Liver (tissue), 8 donors: ENCODE measurements at regions not wholly inside any gene's neighbourhood (a gene's known extent, or its start where the extent isn't known, plus 50 kb on each side); places are given as distances from the start of the nearest gene placed in this dataset.
A peak's percentile ranks its signal among the peaks of the same experiment; 100 is the strongest.

Experiments used
- DNase-seq: peaks from one replicate; pipeline ENCODE4 v3.0.0-alpha.2; 2017; ENCODE audit warnings: low spot score
- H3K27ac ChIP-seq, 2 donors: one replicate each; pipeline ENCODE4 v1.7.0; 2013; ENCODE audit warnings: inconsistent platforms in 2 of 2, low read length in 2 of 2, control low read depth in 1 of 2, low read depth in 1 of 2, mild to moderate bottlenecking in 1 of 2
- H3K27me3 ChIP-seq, 4 donors: one replicate each; pipeline versions ENCODE4 v1.6.1 to v1.7.0; 2013; ENCODE audit warnings: low read length in 3 of 4, inconsistent platforms in 1 of 4, mild to moderate bottlenecking in 1 of 4, moderate library complexity in 1 of 4; ENCODE audit not compliant: control insufficient read depth in 4 of 4, insufficient read depth in 4 of 4
- H3K36me3 ChIP-seq, 4 donors: one replicate each; pipeline versions ENCODE4 v1.6.1 to v1.7.0; 2013; ENCODE audit warnings: low read length in 3 of 4, mild to moderate bottlenecking in 3 of 4, low read depth in 1 of 4, moderate library complexity in 1 of 4; ENCODE audit not compliant: control insufficient read depth in 4 of 4, insufficient read depth in 3 of 4
- H3K4me1 ChIP-seq, 4 donors: one replicate each; pipeline versions ENCODE4 v1.6.1 to v1.7.0; 2013; ENCODE audit warnings: low read length in 3 of 4, mild to moderate bottlenecking in 3 of 4, moderate library complexity in 1 of 4; ENCODE audit not compliant: control insufficient read depth in 4 of 4, insufficient read depth in 4 of 4
- H3K4me3 ChIP-seq, 3 donors: one replicate each; pipeline versions ENCODE4 v1.6.1 to v1.7.0; 2013; ENCODE audit warnings: low read length in 3 of 3, control low read depth in 1 of 3, low read depth in 1 of 3, mild to moderate bottlenecking in 1 of 3
- H3K9ac ChIP-seq, 2 donors: one replicate each; pipeline ENCODE4 v1.7.0; 2013; ENCODE audit warnings: low read length in 2 of 2, mild to moderate bottlenecking in 2 of 2, moderate library complexity in 2 of 2, control low read depth in 1 of 2, low read depth in 1 of 2
- H3K9me3 ChIP-seq, 4 donors: one replicate each; pipeline versions ENCODE4 v1.6.1 to v1.7.0; 2013; ENCODE audit warnings: low read length in 3 of 4; ENCODE audit not compliant: control insufficient read depth in 4 of 4
- ATF3 ChIP-seq: IDR thresholded peaks from 2 replicates; pipeline ENCODE4 v1.6.1; 2016; ENCODE audit warnings: antibody characterized with exemption
- CTCF ChIP-seq: fragments of 150-350 bp; IDR thresholded peaks from 2 replicates; pipeline ENCODE4 v1.5.1; 2017; ENCODE audit warnings: improper control_type of control experiment, low read depth, low read length; ENCODE audit not compliant: missing input control
- EGR1 ChIP-seq, 2 donors: IDR thresholded peaks; 2 replicates each; pipeline ENCODE4 v1.6.1; 2016 to 2018; ENCODE audit warnings: antibody characterized with exemption in 2 of 2, low read depth in 2 of 2
- FOXA1 ChIP-seq: IDR thresholded peaks from 2 replicates; pipeline ENCODE4 v1.6.1; 2016; ENCODE audit warnings: antibody characterized with exemption
- FOXA2 ChIP-seq: IDR thresholded peaks from 2 replicates; pipeline ENCODE4 v1.6.1; 2016; ENCODE audit warnings: antibody characterized with exemption
- GABPA ChIP-seq, 2 donors: IDR thresholded peaks in 1 of 2; conservative IDR thresholded peaks in 1 of 2; 2 replicates each; pipeline ENCODE4 v1.6.1; 2016; ENCODE audit warnings: antibody characterized with exemption in 2 of 2, mild to moderate bottlenecking in 1 of 2, moderate library complexity in 1 of 2
- HNF4A ChIP-seq, 2 donors: conservative IDR thresholded peaks; 2 replicates each; pipeline ENCODE4 v1.6.1; 2016; ENCODE audit warnings: antibody characterized with exemption in 2 of 2, mild to moderate bottlenecking in 2 of 2
- HNF4G ChIP-seq: IDR thresholded peaks from 2 replicates; pipeline ENCODE4 v1.6.1; 2016; ENCODE audit warnings: antibody characterized with exemption
- JUND ChIP-seq, 2 donors: IDR thresholded peaks; 2 replicates each; pipeline ENCODE4 v1.6.1; 2016; ENCODE audit warnings: antibody characterized with exemption in 2 of 2
- MAX ChIP-seq: IDR thresholded peaks from 2 replicates; pipeline ENCODE4 v1.6.1; 2016; ENCODE audit warnings: antibody characterized with exemption
- NR2F2 ChIP-seq: IDR thresholded peaks from 2 replicates; pipeline ENCODE4 v1.6.1; 2016; ENCODE audit warnings: antibody characterized with exemption
- RAD21 ChIP-seq, 2 donors: IDR thresholded peaks; 2 replicates each; pipeline ENCODE4 v1.6.1; 2016; ENCODE audit warnings: antibody characterized with exemption in 2 of 2, mild to moderate bottlenecking in 2 of 2
- REST ChIP-seq: IDR thresholded peaks from 2 replicates; pipeline ENCODE4 v1.6.1; 2016; ENCODE audit warnings: antibody characterized with exemption, mild to moderate bottlenecking
- RXRA ChIP-seq, 2 donors: IDR thresholded peaks; 2 replicates each; pipeline ENCODE4 v1.6.1; 2017 to 2018; ENCODE audit warnings: antibody characterized with exemption in 2 of 2, mild to moderate bottlenecking in 1 of 2
- SP1 ChIP-seq: IDR thresholded peaks from 2 replicates; pipeline ENCODE4 v1.6.1; 2018; ENCODE audit warnings: antibody characterized with exemption, mild to moderate bottlenecking
- TAF1 ChIP-seq: conservative IDR thresholded peaks from 2 replicates; pipeline ENCODE4 v1.6.1; 2016; ENCODE audit warnings: antibody characterized with exemption, mild to moderate bottlenecking
- YY1 ChIP-seq: IDR thresholded peaks from 2 replicates; pipeline ENCODE4 v1.6.1; 2016; ENCODE audit warnings: antibody characterized with exemption, mild to moderate bottlenecking
- ZBTB33 ChIP-seq: IDR thresholded peaks from 2 replicates; pipeline ENCODE4 v1.6.1; 2016; ENCODE audit warnings: antibody characterized with exemption
- WGBS: extraction: QIAGEN DNeasy Blood & Tissue Kit; methylation state at CpG from one replicate; pipeline ENCODE4 v1.1.7; 2013; 5-methylcytosine and 5-hydroxymethylcytosine counted together
- donor health status: healthy.
- donor health status: healthy.
- donor health status: healthy.
- donor health status: healthy.
- donor health status: healthy.

GRCh38 chr13:50518781-50519201 is 324.7 kb downstream of the DLEU7 start:
- TF ChIP-seq MAX, result peak; percentile 55
- peak; percentile 30 for TF ChIP-seq FOXA2
- TF ChIP-seq RAD21 (IDR thresholded peaks at IDR 0.05), result peak in 1 of 2 donors; percentile 11
- peak; percentile 43 for TF ChIP-seq YY1
- peak in 1 of 2 donors; percentile 48 for TF ChIP-seq HNF4A (conservative IDR thresholded peaks at IDR 0.05)
- TF ChIP-seq GABPA (IDR thresholded peaks at IDR 0.05 in 1 of 2, conservative IDR thresholded peaks at IDR 0.05 in 1 of 2), result no peak
- no peak for TF ChIP-seq EGR1 (IDR thresholded peaks at IDR 0.05; ENCODE audit: low read depth in 2 of 2)
- TF ChIP-seq NR2F2, result no peak
- no peak for TF ChIP-seq CTCF
- peak in 1 of 2 donors; percentile 65 for TF ChIP-seq RXRA (IDR thresholded peaks at IDR 0.05)
- TF ChIP-seq TAF1, result no peak
- peak; percentile 22 for TF ChIP-seq ZBTB33
- no peak for TF ChIP-seq ATF3
- no peak for TF ChIP-seq HNF4G
- TF ChIP-seq REST, result no peak
- TF ChIP-seq SP1, result no peak
- TF ChIP-seq JUND (IDR thresholded peaks at IDR 0.05), result peak in 1 of 2 donors; percentile 50
- no peak for TF ChIP-seq FOXA1
- Histone ChIP-seq H3K4me1 (peaks cover 8 to 74% (median 60%) of the 10 kb centered on the region in 4 donors), H3K4me3 (no peak overlapping the region), H3K27ac (peak overlapping the region; percentile 29 to 47), H3K9ac (no peak overlapping the region), H3K9me3 (no peaks in the 10 kb centered on the region), H3K36me3 (no peaks in the 10 kb centered on the region), H3K27me3 (no peaks in the 10 kb centered on the region)
- WGBS, result 30% methylated on average over 8 of the region's 8 CpGs
- no peak for DNase-seq
